ENCODE measurements at regions not wholly inside any gene's neighbourhood (a gene's known extent, or its start where the extent isn't known, plus 50 kb on each side); places are given as distances from the start of the nearest gene placed in this dataset.

- no peak for DNase-seq (ENCODE audit: low read depth)
These were observed 332.0 kb downstream of the CYRIA start for GRCh38 chr2:16333681-16334080.

- no peak for DNase-seq (ENCODE audit: low read depth)
These were observed 332.7 kb downstream of the CYRIA start for GRCh38 chr2:16332681-16333557.

GRCh38 chr2:16331772-16332171 is 333.9 kb downstream of the CYRIA start:
- DNase-seq (ENCODE audit: low read depth), result no peak

GRCh38 chr2:16330982-16331381 is 334.7 kb downstream of the CYRIA start:
- no peak for DNase-seq (ENCODE audit: low read depth)

DNA sequence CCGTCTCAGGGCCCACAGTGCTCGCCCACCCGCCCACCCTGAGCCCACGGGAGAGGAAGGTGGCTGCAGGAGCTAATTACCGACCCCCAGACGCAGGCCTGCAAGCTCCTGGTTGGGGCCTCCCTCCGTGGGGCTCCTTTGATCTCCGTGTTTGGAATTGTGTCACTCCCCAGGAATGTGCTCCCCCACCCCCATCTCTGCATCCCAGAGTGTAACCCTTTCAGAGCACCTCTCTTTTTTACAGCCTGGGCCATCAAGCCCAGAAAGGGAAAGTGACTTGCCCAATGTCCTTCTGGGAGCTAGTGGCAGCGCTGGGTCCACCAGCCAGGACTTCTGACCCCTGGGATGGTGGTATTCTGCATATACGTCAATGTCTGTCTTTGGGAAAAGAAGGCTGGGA is 335.1 kb downstream of the CYRIA start:
- DNase-seq (ENCODE audit: low read depth), result no peak

DNA sequence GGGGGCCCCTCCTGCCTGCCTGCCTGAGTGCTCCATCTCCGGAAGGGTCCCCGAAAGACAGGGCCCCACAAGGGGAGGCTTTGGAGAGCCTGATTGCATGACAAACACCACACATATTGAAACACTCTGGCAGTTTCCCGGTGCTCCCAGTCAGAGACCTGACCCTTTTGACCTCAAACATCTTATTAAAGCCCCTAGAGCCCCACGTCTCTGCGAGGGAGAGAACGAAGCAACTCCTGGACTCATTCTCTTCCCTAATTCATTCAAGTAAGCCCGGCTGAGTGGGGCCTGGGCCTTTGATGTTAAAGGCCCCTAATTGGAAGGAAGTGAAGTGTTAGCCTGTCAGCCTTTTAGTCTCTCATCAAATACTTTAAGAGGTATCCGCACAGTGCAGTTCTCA is 335.6 kb downstream of the CYRIA start:
- no peak for DNase-seq (ENCODE audit: low read depth)

GRCh38 chr2:16329421-16329820 is 336.2 kb downstream of the CYRIA start:
- no peak for DNase-seq (ENCODE audit: low read depth)

GRCh38 chr2:16328521-16329190 is 337.0 kb downstream of the CYRIA start:
- DNase-seq (ENCODE audit: low read depth), result no peak

- no peak for DNase-seq (ENCODE audit: low read depth)
These were observed 338.3 kb downstream of the CYRIA start for GRCh38 chr2:16327326-16327725.

GRCh38 chr2:16326711-16327300 is 338.8 kb downstream of the CYRIA start:
- DNase-seq (ENCODE audit: low read depth), result no peak

DNA sequence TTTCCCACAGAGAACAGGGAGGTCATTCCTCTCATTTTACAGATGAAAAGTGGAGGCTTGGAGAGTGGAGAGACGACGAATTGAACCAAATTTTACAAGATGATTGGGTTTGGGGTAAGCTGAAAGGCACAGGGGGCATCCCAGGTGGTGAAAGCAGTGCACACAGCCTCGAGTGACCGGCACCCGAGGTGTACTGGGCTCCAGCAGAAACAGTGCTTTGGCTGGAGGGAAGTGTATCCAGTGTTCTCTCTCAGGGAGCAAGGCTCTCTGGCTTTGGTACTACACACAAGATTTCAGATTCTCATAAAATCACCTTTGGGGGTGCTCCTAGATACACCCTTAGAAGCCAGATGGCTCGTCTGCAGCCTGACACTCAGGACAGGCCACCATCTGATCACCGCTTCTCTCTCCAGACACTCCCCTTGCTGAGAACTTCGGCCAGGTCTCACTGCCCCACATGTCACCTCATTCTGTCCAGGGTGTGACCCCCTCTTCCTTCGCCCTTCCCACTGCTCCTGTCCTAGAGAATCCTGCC is 339.6 kb downstream of the CYRIA start:
- no peak for DNase-seq (ENCODE audit: low read depth)

DNA sequence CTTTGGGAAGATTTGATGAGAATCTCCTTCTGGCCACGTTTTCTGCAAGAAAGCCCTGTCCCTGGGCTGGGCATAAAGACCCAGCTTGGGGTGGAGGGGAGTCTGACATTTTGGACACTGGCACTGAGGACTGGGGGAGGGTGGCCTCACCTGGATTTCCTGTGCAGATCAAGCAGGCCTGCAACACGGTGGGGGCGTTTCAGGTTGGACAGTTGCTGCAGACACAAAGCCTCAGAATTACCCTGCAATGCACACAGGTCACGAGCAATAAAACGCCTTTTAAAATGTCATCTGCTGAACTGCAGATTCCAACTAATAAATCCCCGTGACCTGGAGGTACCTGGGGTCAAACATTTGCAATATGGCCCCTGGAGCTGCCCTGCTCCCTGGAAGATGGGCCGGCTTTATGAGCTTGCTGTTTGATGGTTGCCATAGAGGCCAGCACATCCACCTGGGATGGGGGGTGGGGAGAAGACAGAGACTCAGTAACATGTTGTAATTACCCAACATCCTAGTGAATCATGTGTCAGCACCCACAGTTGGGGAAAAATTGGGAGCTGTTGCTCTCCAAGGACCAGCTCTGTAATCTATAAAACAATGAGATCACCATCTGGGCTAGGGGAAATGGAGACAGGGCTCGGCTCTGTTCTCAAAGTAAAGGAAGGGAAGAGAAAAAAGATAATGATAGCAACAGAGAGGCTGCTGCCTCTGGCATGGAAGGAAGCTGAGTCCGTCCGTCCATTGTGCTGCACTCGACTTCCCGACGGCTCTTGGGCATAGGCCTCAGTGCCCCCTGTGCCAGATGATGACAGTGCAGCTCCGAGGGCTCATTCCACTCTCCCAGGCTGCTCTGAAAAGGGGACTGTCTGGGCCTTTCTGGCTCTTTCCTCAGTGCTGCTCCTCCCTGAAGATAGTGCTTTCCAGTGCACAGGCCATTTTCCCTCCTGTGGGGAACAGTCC is 340.3 kb downstream of the CYRIA start:
- DNase-seq (ENCODE audit: low read depth), result no peak

DNA sequence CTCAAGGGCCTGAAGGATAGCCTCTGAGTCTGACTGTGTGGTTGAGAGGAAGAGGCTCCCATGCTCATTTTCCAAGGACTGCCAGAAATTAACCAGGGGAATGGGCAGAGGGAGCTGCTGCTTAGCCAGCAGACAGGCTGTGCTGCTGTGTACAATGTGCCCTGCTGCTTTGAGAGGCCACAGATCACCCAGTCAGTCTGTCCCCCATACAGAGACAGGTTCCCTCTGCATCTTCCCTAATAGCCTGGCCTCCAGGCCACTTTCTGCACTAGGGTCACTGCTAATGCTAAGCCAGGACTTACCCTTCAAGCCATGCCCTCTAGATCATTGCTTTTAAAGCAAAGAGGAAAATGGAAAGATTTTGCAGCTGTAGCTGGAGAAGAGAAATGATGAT is 341.1 kb downstream of the CYRIA start:
- DNase-seq (ENCODE audit: low read depth), result no peak

DNA sequence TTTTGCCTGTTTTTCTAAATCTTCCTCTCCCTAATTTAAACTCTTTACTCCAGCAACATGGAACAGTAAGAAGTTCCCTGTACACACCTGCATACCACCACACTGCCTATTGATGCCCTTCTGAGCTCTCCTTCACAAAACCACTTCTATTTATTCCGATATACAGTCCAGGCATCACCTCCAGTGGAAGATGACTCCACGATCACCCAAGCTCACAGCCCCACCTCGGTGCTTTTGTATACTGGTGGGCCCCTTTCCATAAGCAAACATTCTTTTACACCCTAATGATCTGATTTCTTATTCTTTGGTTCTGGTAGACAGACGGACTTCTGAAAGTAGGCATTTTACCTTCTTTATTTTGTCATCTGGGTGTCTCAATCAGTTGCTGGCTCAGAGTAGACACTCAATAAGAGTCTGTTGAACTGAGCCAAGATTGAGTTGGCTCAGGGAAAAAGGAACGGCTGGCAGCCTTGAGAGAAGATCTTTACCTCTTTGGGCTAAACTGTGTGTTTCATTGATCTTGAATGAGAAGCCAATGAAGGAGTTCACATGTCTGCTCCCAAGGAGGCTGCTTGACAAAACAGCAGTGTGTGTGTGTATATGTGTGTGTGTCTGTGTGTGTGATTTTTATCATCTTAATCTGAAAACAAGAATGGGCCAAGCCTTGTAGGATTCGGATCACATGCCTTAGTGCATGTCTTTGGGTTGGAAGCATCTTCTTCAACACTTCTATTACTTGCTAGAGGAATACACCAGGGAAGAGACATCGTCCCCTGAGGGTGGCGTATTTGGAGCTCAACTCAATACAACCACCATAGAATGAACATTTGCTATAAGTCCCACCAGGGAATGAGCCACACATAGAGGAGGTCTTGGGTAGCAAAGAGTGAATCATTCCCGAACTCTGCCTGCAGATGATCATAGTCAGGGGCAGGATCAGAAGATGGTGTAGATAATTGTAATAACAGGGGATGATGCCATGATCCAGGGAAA is 341.8 kb downstream of the CYRIA start:
- DNase-seq (ENCODE audit: low read depth), result no peak

GRCh38 chr2:16323126-16323520 is 342.5 kb downstream of the CYRIA start:
- DNase-seq (ENCODE audit: low read depth), result no peak

DNA sequence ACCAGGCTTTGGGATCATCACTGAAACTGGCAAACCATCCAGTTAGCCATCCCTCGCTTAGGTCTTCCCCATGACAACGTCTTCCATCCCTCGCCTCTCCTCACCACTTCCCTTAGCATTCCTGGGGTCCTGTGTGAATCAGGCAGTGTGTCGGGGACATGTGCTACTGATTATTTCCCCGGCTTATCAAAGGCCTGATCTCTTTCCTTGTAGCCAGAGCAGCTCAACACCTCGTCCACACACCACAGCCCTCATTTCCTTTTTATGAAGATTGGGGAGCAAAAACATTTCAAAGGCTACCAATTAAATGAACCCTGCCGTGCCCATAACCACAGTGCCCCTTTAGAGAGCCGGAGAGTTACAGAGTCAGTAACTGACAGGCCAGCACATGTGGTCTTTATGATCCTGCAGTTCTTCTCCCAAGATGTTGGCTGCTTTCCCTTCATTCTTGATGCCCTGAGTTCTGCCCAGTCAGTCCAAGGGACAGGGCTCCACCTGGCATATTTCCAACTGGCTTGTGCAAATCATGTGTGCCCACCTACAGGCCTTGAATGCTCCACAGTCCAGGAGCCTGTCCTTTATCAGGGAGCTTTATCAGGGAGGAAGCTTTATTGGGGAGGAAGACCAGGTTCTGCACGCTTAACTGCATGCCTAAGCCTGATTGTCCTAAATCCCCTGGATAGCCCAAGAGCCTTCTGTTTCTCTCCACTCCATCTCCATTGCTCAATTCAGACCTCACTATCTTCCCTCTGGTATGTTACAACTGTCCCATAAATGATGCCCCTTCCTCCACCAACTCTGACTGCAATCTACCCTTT is 343.1 kb downstream of the CYRIA start:
- DNase-seq (ENCODE audit: low read depth), result no peak

DNA sequence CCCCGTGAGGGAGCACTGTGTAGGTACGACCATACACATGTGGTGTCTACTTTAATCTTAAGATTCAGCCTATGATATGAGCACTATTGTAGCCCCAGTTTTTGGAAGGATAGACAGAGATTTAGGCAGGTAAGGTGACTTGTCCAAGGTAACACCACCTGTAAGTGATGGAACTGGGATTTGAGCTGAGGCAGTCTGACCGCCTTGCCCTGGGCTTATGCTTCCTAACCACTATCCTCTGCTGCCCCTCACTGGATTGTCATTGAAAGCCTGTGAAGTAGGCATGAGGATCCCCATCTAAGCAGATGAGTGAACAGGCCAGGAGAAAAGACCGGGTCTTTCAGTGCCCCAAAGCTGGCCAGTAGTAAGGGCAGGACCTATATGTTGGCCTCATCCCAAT is 343.8 kb downstream of the CYRIA start:
- DNase-seq (ENCODE audit: low read depth), result no peak

DNA sequence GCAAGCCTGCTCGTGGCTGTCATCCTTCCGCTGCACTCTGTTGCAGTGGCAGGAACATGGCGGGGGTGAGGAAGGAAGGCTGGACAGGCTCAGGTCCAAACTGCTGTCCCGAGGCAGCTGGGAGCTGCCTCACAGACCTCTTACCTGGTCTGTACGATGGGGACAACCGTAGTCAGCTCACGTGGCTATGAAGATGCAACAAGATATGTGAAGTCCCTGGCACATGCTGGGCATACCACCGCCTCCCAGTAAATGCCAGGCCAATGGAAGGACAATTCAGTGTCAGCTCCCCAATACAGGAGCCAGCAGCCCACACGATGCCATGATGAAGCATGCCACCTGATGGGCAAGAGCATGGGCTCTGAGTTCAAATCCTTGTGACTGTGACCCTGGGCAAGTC is 344.4 kb downstream of the CYRIA start:
- DNase-seq (ENCODE audit: low read depth), result no peak

GRCh38 chr2:16320716-16321115 is 344.9 kb downstream of the CYRIA start:
- DNase-seq (ENCODE audit: low read depth), result no peak

All from RPMI7951 (cell line).